NT2/D1 (cell line): ENCODE measurements at regions not wholly inside any gene's neighbourhood (a gene's known extent, or its start where the extent isn't known, plus 50 kb on each side); places are given as distances from the start of the nearest gene placed in this dataset.
A peak's percentile ranks its signal among the peaks of the same experiment; 100 is the strongest.

Source experiments
- DNase-seq: peaks from one replicate; pipeline ENCODE4 v3.0.0-alpha.2; 2011; ENCODE audit warnings: low read depth, low spot score
- H3K27me3 ChIP-seq: 2 replicates; pipeline ENCODE4 v1.6.0; 2011; ENCODE audit warnings: mild to moderate bottlenecking; ENCODE audit not compliant: insufficient read length, insufficient read depth
- H3K36me3 ChIP-seq: 2 replicates; pipeline ENCODE4 v1.6.1; 2011; ENCODE audit warnings: mild to moderate bottlenecking, low read length, mixed read lengths; ENCODE audit not compliant: insufficient read depth, insufficient read length
- H3K4me1 ChIP-seq: 2 replicates; pipeline ENCODE4 v1.5.1; 2011; ENCODE audit not compliant: insufficient read depth, insufficient read length
- H3K4me3 ChIP-seq: 2 replicates; pipeline ENCODE4 v1.5.1; 2011; ENCODE audit warnings: low read depth; ENCODE audit not compliant: insufficient read length
- H3K9ac ChIP-seq: 2 replicates; pipeline ENCODE4 v1.6.0; 2011; ENCODE audit warnings: low read depth; ENCODE audit not compliant: insufficient read length
- H3K9me3 ChIP-seq: 2 replicates; pipeline ENCODE4 v1.5.1; 2011; ENCODE audit warnings: mild to moderate bottlenecking, low read length; ENCODE audit not compliant: insufficient read depth
- SUZ12 ChIP-seq: IDR thresholded peaks from 2 replicates; pipeline ENCODE4 v1.6.1; 2011; ENCODE audit not compliant: insufficient read length, insufficient read depth; ENCODE audit errors: extremely low read depth
- YY1 ChIP-seq: IDR thresholded peaks from 2 replicates; pipeline ENCODE4 v1.6.1; 2011; ENCODE audit not compliant: insufficient read length, insufficient read depth
- ZNF274 ChIP-seq: IDR thresholded peaks from 2 replicates; pipeline ENCODE4 v1.6.1; 2011; ENCODE audit warnings: mild to moderate bottlenecking, low read depth, low read length

DNA sequence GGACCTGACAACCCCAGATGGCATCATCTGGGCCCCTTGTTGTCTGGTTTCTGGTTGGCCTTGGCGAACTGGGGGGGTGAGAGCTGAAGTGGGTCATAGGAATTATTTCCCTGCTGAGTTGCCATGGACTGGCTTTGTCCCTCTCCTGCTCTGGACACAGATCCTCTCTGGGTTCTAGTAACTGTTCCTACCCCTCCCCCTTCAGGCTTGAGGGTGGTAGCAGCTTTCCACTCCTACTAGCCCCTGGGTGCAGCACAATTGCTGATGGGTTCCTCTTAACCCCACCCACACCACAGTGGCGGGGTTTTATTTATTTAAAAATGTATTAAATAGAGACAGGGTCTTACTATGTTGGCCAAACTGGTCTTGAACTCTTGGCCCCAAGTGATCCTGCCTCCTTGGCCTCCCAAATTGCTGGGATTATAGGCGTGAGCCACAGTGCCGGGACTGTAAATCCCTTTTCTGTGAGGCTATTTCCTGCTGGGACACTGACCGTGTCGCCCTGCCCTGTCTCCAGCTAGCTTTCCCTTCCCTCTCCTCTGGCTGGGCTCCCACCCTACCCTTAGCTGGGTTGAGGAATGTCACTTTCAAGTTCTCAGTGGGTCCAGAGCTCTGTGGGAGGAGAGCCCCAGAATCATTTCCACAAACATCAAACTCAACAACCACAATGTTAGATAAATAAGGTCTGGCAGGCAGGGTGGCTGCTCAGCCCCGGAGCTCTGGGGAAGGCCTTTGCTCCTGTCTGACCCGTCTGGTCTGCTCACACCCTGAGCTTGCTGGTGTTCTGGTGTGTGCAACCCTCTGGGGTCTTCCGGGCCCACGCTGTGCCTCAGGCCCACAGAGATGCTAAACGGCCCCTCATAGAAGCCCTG is 112.7 kb upstream of the WNT4 start:
- H3K4me3 ChIP-seq: no peak overlapping the region
- DNase-seq: no peak
- H3K27me3 ChIP-seq: no peaks in the 10 kb centered on the region
- peaks cover 14% of the 10 kb centered on the region for H3K4me1 ChIP-seq
- TF ChIP-seq SUZ12 (no peak), YY1 (no peak), ZNF274 (no peak)
- no peaks in the 10 kb centered on the region for H3K36me3 ChIP-seq
- H3K9ac ChIP-seq: peak overlapping the region; percentile 3
- no peaks in the 10 kb centered on the region for H3K9me3 ChIP-seq

DNA sequence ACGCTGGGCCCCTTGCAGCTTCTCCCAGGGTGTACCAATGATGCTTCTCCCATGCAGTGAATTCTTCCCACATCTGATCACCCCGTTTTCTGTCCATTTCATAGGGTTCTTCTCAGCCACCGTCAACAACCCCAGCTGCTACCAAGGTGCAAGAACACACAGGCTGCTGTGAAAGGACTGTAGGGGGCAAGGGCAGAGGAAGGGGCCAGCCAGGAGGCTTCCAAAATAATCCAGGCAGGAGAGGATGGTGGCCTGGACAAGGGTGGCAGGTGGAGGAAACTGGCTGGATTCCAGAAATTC is 113.3 kb upstream of the WNT4 start:
- no peaks in the 10 kb centered on the region for H3K36me3 ChIP-seq
- TF ChIP-seq SUZ12 (no peak), YY1 (no peak), ZNF274 (no peak)
- no peaks in the 10 kb centered on the region for H3K27me3 ChIP-seq
- no peak overlapping the region for H3K9ac ChIP-seq
- H3K4me3 ChIP-seq: no peak overlapping the region
- DNase-seq: no peak
- H3K9me3 ChIP-seq: no peaks in the 10 kb centered on the region
- peaks cover 14% of the 10 kb centered on the region for H3K4me1 ChIP-seq

DNA sequence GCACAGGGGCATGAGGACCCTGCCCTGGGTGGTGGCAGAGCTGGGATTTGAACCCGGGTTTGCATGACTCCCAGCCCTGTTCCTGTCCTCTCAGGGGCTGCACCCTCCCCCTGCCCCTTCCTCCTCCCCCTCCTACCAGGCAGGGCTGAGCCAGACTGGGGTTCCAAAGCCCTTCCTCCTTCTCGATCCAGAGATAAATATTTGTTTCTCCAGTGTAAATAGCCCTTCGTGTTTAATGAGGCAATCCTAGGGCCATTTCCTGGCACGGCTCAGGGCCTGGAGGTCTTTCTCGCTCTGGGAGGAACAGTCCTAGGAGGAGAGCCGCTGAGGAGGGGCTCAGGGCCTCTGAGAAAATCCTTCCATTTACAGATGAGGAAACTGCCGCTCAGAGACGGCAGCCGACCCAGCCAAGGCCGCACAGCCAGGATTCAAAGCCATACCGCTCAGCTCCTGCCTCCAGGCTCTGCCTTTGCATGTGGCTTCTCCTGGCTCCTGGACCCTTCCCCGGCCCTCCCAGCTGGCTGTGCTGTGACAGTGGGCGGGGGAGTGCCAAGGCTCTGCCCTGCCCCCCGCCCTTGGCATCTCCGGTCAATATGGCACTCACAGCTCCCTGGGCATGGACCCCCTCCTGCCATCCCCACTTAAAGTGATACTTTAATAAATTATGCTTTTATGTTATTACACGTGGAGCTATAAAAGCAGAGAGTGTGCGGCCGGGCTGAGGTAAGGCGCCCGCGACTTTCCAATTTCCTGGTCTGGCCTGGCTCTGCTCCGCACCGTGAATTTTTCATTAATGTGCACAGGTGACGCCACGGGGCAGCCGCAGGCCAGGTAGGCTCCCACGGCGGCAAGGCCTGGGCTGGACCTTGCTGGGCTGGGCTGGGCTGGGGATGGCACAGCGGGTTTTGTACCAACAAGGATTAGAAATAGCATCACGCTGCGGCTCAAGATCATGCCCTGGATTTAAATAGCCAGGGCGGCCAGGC is 114.7 kb upstream of the WNT4 start:
- Histone ChIP-seq H3K36me3 (no peaks in the 10 kb centered on the region), H3K9ac (peak overlapping the region; percentile 1), H3K4me1 (peaks cover 14% of the 10 kb centered on the region), H3K9me3 (no peaks in the 10 kb centered on the region), H3K27me3 (no peaks in the 10 kb centered on the region), H3K4me3 (no peak overlapping the region)
- no peak for DNase-seq
- no peak for TF ChIP-seq SUZ12
- no peak for TF ChIP-seq ZNF274
- TF ChIP-seq YY1: no peak

DNA sequence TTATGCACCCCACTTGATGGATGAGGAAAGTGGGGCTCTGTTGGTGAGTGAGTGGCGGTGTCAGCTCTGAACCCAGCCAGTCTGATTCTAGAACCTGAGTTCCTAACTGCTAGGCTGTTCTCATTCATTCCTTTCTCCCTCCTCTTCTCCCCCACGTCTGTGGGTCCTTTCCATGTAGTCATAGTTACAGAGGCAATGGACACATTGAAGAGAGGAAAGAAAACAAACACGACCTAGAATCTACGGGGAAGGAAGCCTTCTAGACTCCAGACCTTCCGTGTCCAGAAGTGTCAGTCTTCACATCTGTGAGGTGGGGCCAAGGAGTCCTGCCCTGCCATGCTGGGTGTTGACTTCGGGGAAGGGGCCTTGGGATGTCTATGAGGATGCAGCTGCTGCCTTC is 115.8 kb upstream of the WNT4 start:
- H3K9me3 ChIP-seq: no peaks in the 10 kb centered on the region
- TF ChIP-seq ZNF274 (no peak), SUZ12 (no peak), YY1 (no peak)
- H3K36me3 ChIP-seq: no peaks in the 10 kb centered on the region
- H3K4me1 ChIP-seq: peaks cover 14% of the 10 kb centered on the region
- no peak for DNase-seq
- H3K27me3 ChIP-seq: no peaks in the 10 kb centered on the region
- H3K4me3 ChIP-seq: no peak overlapping the region
- no peak overlapping the region for H3K9ac ChIP-seq

DNA sequence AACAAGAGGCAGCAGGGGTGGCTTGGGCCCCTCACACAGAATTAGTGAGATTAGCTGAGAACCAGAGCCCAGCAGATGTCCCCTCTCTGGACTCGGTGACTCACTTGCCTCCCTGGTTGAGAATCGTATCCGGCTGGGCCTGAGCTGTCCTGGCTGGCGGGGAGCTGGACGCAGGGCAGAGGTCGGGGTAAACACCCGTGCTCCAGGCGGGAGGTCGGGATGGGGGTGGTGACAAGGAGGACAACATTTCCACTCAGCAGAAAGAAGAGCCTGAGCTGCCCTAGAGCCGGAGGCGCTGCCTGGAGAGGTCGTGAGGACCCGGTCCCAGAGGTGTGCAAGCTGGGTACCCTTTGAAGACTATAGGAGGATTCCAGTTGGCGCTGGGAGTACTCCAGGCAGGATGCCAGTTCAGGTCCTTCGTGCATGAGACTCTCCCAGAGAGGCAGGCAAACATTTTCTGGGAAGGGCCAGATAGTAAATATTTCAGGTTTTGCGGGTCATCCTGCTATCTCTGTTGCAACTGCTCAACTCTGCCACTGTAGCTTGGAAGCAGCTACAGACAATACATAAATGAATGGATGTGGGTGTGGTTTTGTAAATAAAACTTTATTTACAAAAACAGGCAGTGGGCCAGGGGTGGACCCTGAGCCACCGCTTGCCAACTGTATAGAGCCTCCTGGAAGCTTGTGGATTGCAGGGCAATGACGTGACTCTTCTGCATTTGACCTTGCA is 116.8 kb upstream of the WNT4 start:
- no peak overlapping the region for H3K4me3 ChIP-seq
- no peaks in the 10 kb centered on the region for H3K9me3 ChIP-seq
- no peaks in the 10 kb centered on the region for H3K36me3 ChIP-seq
- H3K27me3 ChIP-seq: no peaks in the 10 kb centered on the region
- no peak overlapping the region for H3K9ac ChIP-seq
- peaks cover 18% of the 10 kb centered on the region for H3K4me1 ChIP-seq
- TF ChIP-seq ZNF274: no peak
- no peak for TF ChIP-seq SUZ12
- TF ChIP-seq YY1: no peak
- no peak for DNase-seq

DNA sequence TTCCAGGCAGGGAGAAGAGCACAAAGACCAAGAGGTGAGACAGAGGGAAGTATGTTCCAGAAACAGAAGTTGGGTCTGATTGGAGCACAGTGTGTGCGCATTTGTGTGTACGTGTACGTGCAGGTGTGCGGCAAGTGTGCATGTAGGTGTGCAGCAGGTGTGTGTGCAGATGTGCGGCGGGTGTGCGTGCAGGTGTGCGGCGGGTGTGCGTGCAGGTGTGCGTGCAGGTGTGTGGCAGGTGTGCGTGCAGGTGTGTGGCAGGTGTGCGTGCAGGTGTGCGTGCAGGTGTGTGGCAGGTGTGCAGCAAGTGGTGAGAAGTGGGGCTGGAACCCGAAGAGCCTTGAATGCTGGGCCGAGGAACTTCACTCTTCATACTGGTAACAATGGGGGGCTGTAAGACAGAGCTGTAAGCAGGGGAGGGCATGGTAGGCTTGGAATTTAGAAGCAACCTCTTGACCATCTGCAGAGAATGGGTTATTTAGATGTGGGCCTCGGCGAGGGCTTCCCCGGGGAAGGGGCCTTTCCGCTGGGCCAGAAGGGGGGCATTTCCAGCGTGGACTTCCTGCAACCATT is 118.0 kb upstream of the WNT4 start:
- no peak for DNase-seq
- Histone ChIP-seq H3K9me3 (no peaks in the 10 kb centered on the region), H3K4me1 (peaks cover 15% of the 10 kb centered on the region), H3K9ac (no peak overlapping the region), H3K27me3 (no peaks in the 10 kb centered on the region), H3K36me3 (no peaks in the 10 kb centered on the region), H3K4me3 (no peak overlapping the region)
- TF ChIP-seq YY1 (no peak), SUZ12 (no peak)
